GM12878 (cell line): ENCODE measurements at regions not wholly inside any gene's neighbourhood (a gene's known extent, or its start where the extent isn't known, plus 50 kb on each side); places are given as distances from the start of the nearest gene placed in this dataset.

Experiments used
- ATAC-seq: fragments of 200-7000 bp; cut with Tn5 transposase; 3 replicates; pipeline ENCODE4 v1.9.1; 2020; ENCODE audit warnings: mild to moderate bottlenecking, moderate library complexity
- BruUV-seq: library from RNA; stranded (reverse); fragments of 400-500 nt; replicated peaks from 2 replicates; lab custom pipeline; 2021; lab: Mats Ljungman, UMichigan
- CTCF ChIA-PET: fragments of 300-600 bp; sonication (Branson Sonifier 250); formaldehyde crosslinking; extraction: SDS; loops from one replicate; lab custom pipeline; 2021; ENCODE audit warnings: inconsistent platforms; lab: Yijun Ruan, JAX
- POLR2A ChIA-PET: fragments of 350-600 bp; formaldehyde crosslinking; extraction: SDS; loops from one replicate; lab custom pipeline; 2021; ENCODE audit warnings: inconsistent platforms; lab: Charles Lee
- RAD21 ChIA-PET: fragments of 300-600 bp; sonication (Branson Sonifier 250); formaldehyde crosslinking; loops from one replicate; lab custom pipeline; 2023; ENCODE audit warnings: antibody characterized with exemption; ENCODE audit not compliant: unreplicated experiment; lab: Charles Lee
- SMC1A ChIA-PET: fragments of 300-600 bp; sonication (Branson Sonifier 250); formaldehyde crosslinking; loops from one replicate; lab custom pipeline; 2023; ENCODE audit not compliant: unreplicated experiment, uncharacterized antibody; lab: Charles Lee
- DNase-seq: peaks from one replicate; pipeline ENCODE4 v3.0.0-alpha.2; 2011; ENCODE audit warnings: low read depth, low spot score
- FAIRE-seq: peaks from 3 replicates; lab custom pipeline; 2011; peaks lifted over from hg19 to GRCh38; lab: Jason Lieb, UNC
- H2AFZ ChIP-seq: 2 replicates; pipeline ENCODE4 v1.6.0; 2011; ENCODE audit warnings: low read depth, low read length, control low read depth; ENCODE audit not compliant: control insufficient read depth
- H3K27ac ChIP-seq: 2 replicates; pipeline ENCODE4 v1.5.1; 2011; ENCODE audit warnings: control low read depth; ENCODE audit not compliant: control insufficient read depth, insufficient read depth
- H3K27me3 ChIP-seq, 2 experiments: replicated peaks in 1 of 2; 2 replicates each; pipeline versions ENCODE4 v1.6.0 to v1.6.1; 2011; ENCODE audit warnings: low read length in 1 of 2; ENCODE audit not compliant: control insufficient read depth in 2 of 2, insufficient read depth in 2 of 2
- H3K36me3 ChIP-seq, 2 experiments: 2 replicates each; pipeline ENCODE4 v1.5.1; 2011; ENCODE audit warnings: low read length in 1 of 2; ENCODE audit not compliant: control insufficient read depth in 2 of 2, insufficient read depth in 2 of 2
- H3K4me1 ChIP-seq: 2 replicates; pipeline ENCODE4 v1.6.1; 2011; ENCODE audit warnings: mild to moderate bottlenecking, low read length, moderate library complexity, mixed read lengths; ENCODE audit not compliant: control insufficient read depth, insufficient read depth
- H3K4me2 ChIP-seq: 2 replicates; pipeline ENCODE4 v1.6.0; 2011; ENCODE audit warnings: control low read depth; ENCODE audit not compliant: control insufficient read depth, insufficient read depth
- H3K4me3 ChIP-seq: fragments of 200-600 bp; sonication (generic); 2 replicates; pipeline ENCODE4 v1.5.1; 2016
- H3K79me2 ChIP-seq: 2 replicates; pipeline ENCODE4 v1.6.0; 2011; ENCODE audit warnings: low read length; ENCODE audit not compliant: control insufficient read depth, insufficient read depth
- H3K9ac ChIP-seq: 2 replicates; pipeline ENCODE4 v1.8.0; 2011; ENCODE audit warnings: low read length, control low read depth, mixed read lengths; ENCODE audit not compliant: control insufficient read depth, insufficient read depth
- H3K9me3 ChIP-seq: replicated peaks from 3 replicates; pipeline ENCODE4 v1.5.1; 2011; ENCODE audit warnings: mild to moderate bottlenecking, low read length; ENCODE audit not compliant: control insufficient read depth, insufficient read depth
- H4K20me1 ChIP-seq: 2 replicates; pipeline ENCODE4 v1.6.0; 2011; ENCODE audit not compliant: control insufficient read depth, insufficient read depth
- CBX5 ChIP-seq: sonication (generic); IDR thresholded peaks from 2 replicates; pipeline ENCODE4 v1.6.1; 2016; ENCODE audit warnings: low read depth, moderate library complexity, mild to moderate bottlenecking, inconsistent platforms
- CEBPB ChIP-seq, 2 experiments: fragments of 150-350 bp in 1 of 2; IDR thresholded peaks; 2 replicates each; pipeline ENCODE4 v1.6.1; 2012 to 2014; ENCODE audit warnings: low read depth in 2 of 2, low read length in 2 of 2, borderline replicate concordance in 1 of 2, inconsistent platforms in 1 of 2
- CHD1 ChIP-seq: IDR thresholded peaks from 2 replicates; pipeline ENCODE4 v1.6.1; 2012; ENCODE audit warnings: low read depth, low read length, improper control_type of control experiment
- NFXL1 ChIP-seq: fragments of 450-650 bp; IDR thresholded peaks from 2 replicates; pipeline ENCODE4 v1.6.1; 2017; ENCODE audit warnings: antibody characterized with exemption, mild to moderate bottlenecking, borderline replicate concordance
- PAX5 ChIP-seq: IDR thresholded peaks from 2 replicates; pipeline ENCODE4 v1.6.1; 2011; ENCODE audit warnings: low read depth, low read length, borderline replicate concordance
- PAX8 ChIP-seq: fragments of 450-650 bp; IDR thresholded peaks from 2 replicates; pipeline ENCODE4 v1.6.1; 2017; ENCODE audit warnings: mild to moderate bottlenecking, moderate library complexity
- RCOR1 ChIP-seq: conservative IDR thresholded peaks from 2 replicates; pipeline ENCODE4 v1.6.1; 2012; ENCODE audit warnings: low read depth, low read length, improper control_type of control experiment
- SIN3A ChIP-seq: IDR thresholded peaks from 2 replicates; pipeline ENCODE4 v1.6.1; 2012; ENCODE audit warnings: low read depth, low read length, improper control_type of control experiment
- SREBF1 ChIP-seq: IDR thresholded peaks from 2 replicates; pipeline ENCODE4 v1.6.1; 2012; ENCODE audit warnings: mild to moderate bottlenecking, low read length
- ZNF24 ChIP-seq: fragments of 450-650 bp; IDR thresholded peaks from 2 replicates; pipeline ENCODE4 v1.6.1; 2017; ENCODE audit warnings: antibody characterized with exemption, mild to moderate bottlenecking
- ZNF384 ChIP-seq: IDR thresholded peaks from 2 replicates; pipeline ENCODE4 v1.6.1; 2012; ENCODE audit warnings: low read depth, mild to moderate bottlenecking, low read length, improper control_type of control experiment, borderline replicate concordance
- WGBS: methylation state at CpG from one replicate; pipeline ENCODE4 v1.1.6; 2016; ENCODE audit warnings: low lambda C conversion rate; ENCODE audit not compliant: insufficient replicate concordance, insufficient coverage; ENCODE audit errors: missing lambda C conversion rate; 5-methylcytosine and 5-hydroxymethylcytosine counted together
- in situ Hi-C: fragments of 300-500 bp; cut with MboI; formaldehyde crosslinking; loops from 9 replicates; pipeline ENCODE4 v1.14.3; 2018; ENCODE audit warnings: mixed read lengths
- intact Hi-C: fragments of 100-400 bp; cut with micrococcal nuclease; formaldehyde crosslinking; loops from one replicate; pipeline ENCODE4 v1.14.2; 2022; ENCODE audit not compliant: unreplicated experiment
- TF ChIP-seq, protein P1 (sequence below): fragments of 450-650 bp; IDR thresholded peaks from 2 replicates; pipeline ENCODE4 v1.6.1; 2017; ENCODE audit warnings: antibody characterized with exemption, mild to moderate bottlenecking, moderate library complexity
- TF ChIP-seq, protein P2 (sequence below): IDR thresholded peaks from 2 replicates; pipeline ENCODE4 v1.6.1; 2012; ENCODE audit warnings: mild to moderate bottlenecking, low read depth, low read length
- TF ChIP-seq, protein P3 (sequence below): IDR thresholded peaks from 2 replicates; pipeline ENCODE4 v1.6.1; 2011; ENCODE audit warnings: low read depth, low read length, improper control_type of control experiment, borderline replicate concordance
- TF ChIP-seq, protein P4 (sequence below): IDR thresholded peaks from 2 replicates; pipeline ENCODE4 v1.6.1; 2011; ENCODE audit warnings: borderline replicate concordance, low read depth, mild to moderate bottlenecking, moderate library complexity, low read length; ENCODE audit not compliant: insufficient read depth, poor library complexity, severe bottlenecking

DNA sequence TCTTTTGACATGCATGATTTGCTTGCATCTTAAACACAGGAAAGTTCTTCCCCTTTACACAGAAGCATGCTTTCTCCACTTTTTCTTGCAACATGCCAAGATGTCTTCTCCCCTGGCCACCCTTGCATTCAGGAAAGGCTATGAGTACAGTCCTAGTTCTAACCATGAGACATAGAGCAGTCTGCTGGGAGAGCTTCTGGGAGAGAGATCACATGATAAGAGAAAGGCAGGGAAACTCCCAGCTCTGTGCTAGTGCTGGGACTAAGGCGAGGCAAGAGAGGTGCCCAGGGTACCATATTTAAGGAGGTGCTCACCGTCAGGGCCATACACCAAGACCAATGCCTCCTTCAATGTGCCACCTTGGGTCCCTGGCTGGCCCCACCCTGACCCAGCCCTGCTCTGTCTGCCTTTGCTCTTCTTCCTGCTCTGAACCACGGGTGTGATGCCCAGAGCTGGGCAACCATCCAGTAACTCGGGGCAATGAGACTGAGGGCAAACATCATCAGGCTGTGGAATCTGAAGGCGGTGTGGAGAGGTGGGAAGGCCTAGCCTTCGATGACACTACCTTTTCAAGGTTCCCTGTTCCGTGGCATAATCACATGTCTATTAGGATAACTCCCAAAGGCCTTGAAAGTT lies 77.4 kb upstream of the PRR20G start:
- H3K27ac ChIP-seq: no peak overlapping the region
- in situ Hi-C loops: no loop called here
- H3K9ac ChIP-seq: no peak overlapping the region
- ChIA-PET SMC1A (interaction anchor here (0.9 to 1.0 kb wide), 2 partner anchors 11 to 23 kb away, joined by 3 read pairs; no protein-coding TSS in a partner anchor), RAD21 (interaction anchor here (0.9 to 1.9 kb wide), 2 partner anchors 148 to 168 kb away, joined by 3 to 4 read pairs; no protein-coding TSS in a partner anchor), POLR2A (no interaction called here), CTCF (no interaction called here)
- WGBS: 6% methylated on average over 7 of the region's 7 CpGs
- peaks cover 0 to 3% of the 10 kb centered on the region in 2 experiments; a peak in 3 of 4 replicates for H3K27me3 ChIP-seq
- H4K20me1 ChIP-seq: no peaks in the 10 kb centered on the region
- DNase-seq (no peak), ATAC-seq (no peak), FAIRE-seq (no peak)
- BruUV-seq: no TSS peak
- no peak overlapping the region for H3K4me2 ChIP-seq
- no peaks in the 10 kb centered on the region for H3K79me2 ChIP-seq
- no peaks in the 10 kb centered on the region for H3K9me3 ChIP-seq
- no peak overlapping the region for H3K4me3 ChIP-seq
- no peaks in the 10 kb centered on the region for H3K4me1 ChIP-seq
- H2AFZ ChIP-seq: no peak overlapping the region
- H3K36me3 ChIP-seq: no peaks in the 10 kb centered on the region
- intact Hi-C loops: no loop called here
- TF ChIP-seq, protein P1, sequence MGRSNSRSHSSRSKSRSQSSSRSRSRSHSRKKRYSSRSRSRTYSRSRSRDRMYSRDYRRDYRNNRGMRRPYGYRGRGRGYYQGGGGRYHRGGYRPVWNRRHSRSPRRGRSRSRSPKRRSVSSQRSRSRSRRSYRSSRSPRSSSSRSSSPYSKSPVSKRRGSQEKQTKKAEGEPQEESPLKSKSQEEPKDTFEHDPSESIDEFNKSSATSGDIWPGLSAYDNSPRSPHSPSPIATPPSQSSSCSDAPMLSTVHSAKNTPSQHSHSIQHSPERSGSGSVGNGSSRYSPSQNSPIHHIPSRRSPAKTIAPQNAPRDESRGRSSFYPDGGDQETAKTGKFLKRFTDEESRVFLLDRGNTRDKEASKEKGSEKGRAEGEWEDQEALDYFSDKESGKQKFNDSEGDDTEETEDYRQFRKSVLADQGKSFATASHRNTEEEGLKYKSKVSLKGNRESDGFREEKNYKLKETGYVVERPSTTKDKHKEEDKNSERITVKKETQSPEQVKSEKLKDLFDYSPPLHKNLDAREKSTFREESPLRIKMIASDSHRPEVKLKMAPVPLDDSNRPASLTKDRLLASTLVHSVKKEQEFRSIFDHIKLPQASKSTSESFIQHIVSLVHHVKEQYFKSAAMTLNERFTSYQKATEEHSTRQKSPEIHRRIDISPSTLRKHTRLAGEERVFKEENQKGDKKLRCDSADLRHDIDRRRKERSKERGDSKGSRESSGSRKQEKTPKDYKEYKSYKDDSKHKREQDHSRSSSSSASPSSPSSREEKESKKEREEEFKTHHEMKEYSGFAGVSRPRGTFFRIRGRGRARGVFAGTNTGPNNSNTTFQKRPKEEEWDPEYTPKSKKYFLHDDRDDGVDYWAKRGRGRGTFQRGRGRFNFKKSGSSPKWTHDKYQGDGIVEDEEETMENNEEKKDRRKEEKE: no peak
- TF ChIP-seq CEBPB (IDR thresholded peaks at IDR 0.05; ENCODE audit: borderline replicate concordance in 1 of 2, low read depth in 2 of 2, low read length in 2 of 2) (no peak), NFXL1 (no peak), ZNF384 (no peak), SIN3A (no peak), RCOR1 (no peak), CBX5 (no peak), SREBF1 (no peak), ZNF24 (no peak), CHD1 (no peak), PAX8 (no peak), PAX5 (no peak)
- TF ChIP-seq, protein P2, sequence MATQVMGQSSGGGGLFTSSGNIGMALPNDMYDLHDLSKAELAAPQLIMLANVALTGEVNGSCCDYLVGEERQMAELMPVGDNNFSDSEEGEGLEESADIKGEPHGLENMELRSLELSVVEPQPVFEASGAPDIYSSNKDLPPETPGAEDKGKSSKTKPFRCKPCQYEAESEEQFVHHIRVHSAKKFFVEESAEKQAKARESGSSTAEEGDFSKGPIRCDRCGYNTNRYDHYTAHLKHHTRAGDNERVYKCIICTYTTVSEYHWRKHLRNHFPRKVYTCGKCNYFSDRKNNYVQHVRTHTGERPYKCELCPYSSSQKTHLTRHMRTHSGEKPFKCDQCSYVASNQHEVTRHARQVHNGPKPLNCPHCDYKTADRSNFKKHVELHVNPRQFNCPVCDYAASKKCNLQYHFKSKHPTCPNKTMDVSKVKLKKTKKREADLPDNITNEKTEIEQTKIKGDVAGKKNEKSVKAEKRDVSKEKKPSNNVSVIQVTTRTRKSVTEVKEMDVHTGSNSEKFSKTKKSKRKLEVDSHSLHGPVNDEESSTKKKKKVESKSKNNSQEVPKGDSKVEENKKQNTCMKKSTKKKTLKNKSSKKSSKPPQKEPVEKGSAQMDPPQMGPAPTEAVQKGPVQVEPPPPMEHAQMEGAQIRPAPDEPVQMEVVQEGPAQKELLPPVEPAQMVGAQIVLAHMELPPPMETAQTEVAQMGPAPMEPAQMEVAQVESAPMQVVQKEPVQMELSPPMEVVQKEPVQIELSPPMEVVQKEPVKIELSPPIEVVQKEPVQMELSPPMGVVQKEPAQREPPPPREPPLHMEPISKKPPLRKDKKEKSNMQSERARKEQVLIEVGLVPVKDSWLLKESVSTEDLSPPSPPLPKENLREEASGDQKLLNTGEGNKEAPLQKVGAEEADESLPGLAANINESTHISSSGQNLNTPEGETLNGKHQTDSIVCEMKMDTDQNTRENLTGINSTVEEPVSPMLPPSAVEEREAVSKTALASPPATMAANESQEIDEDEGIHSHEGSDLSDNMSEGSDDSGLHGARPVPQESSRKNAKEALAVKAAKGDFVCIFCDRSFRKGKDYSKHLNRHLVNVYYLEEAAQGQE: no peak
- TF ChIP-seq, protein P3, sequence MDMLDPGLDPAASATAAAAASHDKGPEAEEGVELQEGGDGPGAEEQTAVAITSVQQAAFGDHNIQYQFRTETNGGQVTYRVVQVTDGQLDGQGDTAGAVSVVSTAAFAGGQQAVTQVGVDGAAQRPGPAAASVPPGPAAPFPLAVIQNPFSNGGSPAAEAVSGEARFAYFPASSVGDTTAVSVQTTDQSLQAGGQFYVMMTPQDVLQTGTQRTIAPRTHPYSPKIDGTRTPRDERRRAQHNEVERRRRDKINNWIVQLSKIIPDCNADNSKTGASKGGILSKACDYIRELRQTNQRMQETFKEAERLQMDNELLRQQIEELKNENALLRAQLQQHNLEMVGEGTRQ: no peak
- TF ChIP-seq, protein P4, sequence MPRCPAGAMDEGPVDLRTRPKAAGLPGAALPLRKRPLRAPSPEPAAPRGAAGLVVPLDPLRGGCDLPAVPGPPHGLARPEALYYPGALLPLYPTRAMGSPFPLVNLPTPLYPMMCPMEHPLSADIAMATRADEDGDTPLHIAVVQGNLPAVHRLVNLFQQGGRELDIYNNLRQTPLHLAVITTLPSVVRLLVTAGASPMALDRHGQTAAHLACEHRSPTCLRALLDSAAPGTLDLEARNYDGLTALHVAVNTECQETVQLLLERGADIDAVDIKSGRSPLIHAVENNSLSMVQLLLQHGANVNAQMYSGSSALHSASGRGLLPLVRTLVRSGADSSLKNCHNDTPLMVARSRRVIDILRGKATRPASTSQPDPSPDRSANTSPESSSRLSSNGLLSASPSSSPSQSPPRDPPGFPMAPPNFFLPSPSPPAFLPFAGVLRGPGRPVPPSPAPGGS: no peak
